ENCODE measurements at regions not wholly inside any gene's neighbourhood (a gene's known extent, or its start where the extent isn't known, plus 50 kb on each side); places are given as distances from the start of the nearest gene placed in this dataset.

DNA sequence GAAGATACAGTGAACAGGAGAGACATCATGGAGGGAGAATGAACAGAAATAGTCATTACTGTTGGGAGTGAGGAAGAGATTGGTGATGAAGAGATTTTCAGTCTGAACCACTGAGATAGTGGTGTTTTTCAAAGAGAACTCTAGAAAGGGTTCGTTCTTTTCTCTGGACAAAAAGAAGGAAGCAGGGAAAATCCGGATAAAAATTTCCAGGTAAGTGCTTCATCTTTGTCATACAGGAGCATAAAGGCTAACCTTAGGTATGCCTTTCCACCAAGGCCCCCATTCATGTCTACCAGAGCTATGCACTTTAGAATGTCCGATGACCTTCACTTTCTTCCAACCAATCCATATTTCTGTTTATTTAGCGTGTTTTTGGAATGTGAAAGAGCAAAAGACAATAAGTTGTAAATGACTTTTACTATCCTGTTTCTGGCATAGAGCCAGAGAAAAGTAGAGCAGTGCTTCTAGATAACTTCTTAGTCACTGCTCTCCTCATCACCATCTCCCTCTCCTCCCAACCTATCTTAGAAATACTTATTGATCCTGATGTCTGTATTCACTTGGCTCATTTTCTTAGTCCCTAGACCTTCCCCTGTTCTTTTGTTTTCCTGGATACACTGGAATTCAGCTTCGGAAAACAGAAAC is 116.5 kb downstream of the TTC6 start:
- TF ChIP-seq, protein P1, sequence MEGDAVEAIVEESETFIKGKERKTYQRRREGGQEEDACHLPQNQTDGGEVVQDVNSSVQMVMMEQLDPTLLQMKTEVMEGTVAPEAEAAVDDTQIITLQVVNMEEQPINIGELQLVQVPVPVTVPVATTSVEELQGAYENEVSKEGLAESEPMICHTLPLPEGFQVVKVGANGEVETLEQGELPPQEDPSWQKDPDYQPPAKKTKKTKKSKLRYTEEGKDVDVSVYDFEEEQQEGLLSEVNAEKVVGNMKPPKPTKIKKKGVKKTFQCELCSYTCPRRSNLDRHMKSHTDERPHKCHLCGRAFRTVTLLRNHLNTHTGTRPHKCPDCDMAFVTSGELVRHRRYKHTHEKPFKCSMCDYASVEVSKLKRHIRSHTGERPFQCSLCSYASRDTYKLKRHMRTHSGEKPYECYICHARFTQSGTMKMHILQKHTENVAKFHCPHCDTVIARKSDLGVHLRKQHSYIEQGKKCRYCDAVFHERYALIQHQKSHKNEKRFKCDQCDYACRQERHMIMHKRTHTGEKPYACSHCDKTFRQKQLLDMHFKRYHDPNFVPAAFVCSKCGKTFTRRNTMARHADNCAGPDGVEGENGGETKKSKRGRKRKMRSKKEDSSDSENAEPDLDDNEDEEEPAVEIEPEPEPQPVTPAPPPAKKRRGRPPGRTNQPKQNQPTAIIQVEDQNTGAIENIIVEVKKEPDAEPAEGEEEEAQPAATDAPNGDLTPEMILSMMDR (IDR thresholded peaks at IDR 0.05; ENCODE audit: extremely low read depth in 1 of 2, insufficient read depth in 1 of 2, low read depth in 1 of 2, low read length in 2 of 2), result no peak
- no peak for TF ChIP-seq POLR2AphosphoS5 (IDR thresholded peaks at IDR 0.05; ENCODE audit: insufficient read depth, low read depth, low read length)
